NOMO-1 treated with DMSO at 0.1 percent for 48 hours (cell line): ENCODE measurements at regions not wholly inside any gene's neighbourhood (a gene's known extent, or its start where the extent isn't known, plus 50 kb on each side); places are given as distances from the start of the nearest gene placed in this dataset.
"Not testable (repeated sequence)": the region's sequence is repeated elsewhere in the genome, so short reads cannot be mapped to it uniquely, and the experiment has no call there.

Experiments used
- DNase-seq: peaks from one replicate; lab custom pipeline; 2025; ENCODE audit not compliant: unreplicated experiment; lab: John Stamatoyannopoulos, UW

GRCh38 chr4:184906480-184907097 lies 80.8 kb upstream of the ACSL1 start:
- DNase-seq: no peak

DNA sequence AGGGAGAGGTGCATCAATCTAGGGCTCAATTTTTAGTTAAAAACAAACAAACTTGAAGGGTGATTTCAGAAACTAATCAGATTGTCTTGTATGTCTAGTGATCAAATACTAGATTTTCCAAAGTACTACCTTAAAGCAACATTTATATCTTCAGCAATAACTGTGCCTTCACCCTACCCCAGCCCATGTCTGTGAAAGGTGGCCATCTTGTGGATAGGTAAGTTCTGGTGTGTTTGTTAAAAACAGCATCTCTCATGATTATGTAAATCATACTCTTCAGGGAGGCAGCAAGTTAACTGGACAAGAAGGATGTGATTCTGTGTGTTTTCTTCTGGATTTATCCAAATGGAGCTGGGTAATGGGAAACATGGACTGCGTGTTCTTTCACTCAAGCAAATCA lies 81.4 kb upstream of the ACSL1 start:
- DNase-seq: peak; percentile 15

DNA sequence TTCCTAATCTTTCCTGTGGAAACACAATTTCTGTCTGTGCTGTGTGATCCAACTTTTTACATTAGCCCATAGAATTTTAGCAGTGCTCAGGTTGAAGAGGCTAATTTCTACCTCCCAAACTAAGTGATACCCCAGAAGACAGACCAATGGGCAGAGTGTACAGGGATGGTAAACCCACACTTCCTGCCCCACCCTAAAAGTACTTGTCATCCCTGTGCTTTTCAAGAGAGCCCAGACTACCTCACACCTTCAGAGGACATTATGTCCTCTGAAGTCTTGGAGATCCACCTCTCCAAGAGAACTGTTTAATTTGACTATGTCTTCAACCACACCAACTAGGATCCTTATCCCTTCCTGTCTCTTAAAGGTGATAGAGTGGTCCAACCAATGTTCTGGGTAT lies 82.0 kb upstream of the ACSL1 start:
- DNase-seq: no peak

GRCh38 chr4:184911310-184911709 lies 85.5 kb upstream of the ACSL1 start:
- DNase-seq: no peak

GRCh38 chr4:184913356-184914143 lies 87.8 kb upstream of the ACSL1 start:
- no peak for DNase-seq

- DNase-seq: not testable (repeated sequence)
Measured at GRCh38 chr4:184918799-184919198, 93.0 kb upstream of the ACSL1 start.

- DNase-seq: no peak
Measured at GRCh38 chr4:184921456-184921855, 95.7 kb upstream of the ACSL1 start.

GRCh38 chr4:184922301-184922700 lies 96.0 kb upstream of the HELT start:
- no peak for DNase-seq

DNA sequence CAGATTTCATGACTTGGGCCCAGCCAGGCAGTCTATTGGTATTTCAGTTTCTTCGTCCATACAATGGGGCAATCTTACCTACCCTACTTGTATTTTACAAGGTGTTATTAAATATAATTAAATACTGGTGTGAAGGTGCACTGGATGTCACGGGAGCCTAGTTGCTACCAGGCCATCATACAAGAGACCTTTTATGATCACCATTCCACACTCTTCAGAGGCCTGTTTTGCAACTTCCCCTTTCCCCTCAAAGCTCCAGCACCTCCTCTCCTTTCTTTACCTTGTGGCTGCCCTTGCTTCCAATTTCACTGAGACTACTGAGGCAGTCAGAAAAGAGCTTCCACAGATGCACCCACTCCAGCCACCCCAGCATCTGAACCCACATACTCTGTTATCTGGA lies 93.8 kb upstream of the HELT start:
- peak; percentile 62 for DNase-seq

- DNase-seq: no peak
Measured at GRCh38 chr4:184929476-184929875, 88.8 kb upstream of the HELT start.

DNA sequence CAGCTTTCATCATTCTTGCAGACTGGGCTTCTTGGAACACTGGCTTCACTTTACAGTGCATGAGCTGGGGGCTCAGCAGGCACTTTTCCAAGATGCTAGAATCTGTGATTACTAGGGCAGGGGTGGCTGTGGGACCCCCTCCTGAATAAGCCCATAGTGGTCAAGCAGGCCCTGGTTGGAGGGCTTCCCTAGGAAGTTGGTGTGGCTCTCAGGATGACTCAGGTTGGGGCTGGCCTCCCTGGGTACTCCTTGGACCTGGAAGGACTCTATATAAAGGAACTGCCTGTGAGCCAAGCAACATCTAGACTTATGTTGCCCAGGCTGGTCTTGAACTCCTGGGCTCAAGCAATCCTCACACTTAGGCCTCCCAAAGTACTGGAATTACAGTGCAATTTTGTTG lies 88.3 kb upstream of the HELT start:
- DNase-seq: no peak

- DNase-seq: no peak
Measured at GRCh38 chr4:184932343-184932742, 85.9 kb upstream of the HELT start.

- no peak for DNase-seq
Measured at GRCh38 chr4:184933311-184933710, 85.0 kb upstream of the HELT start.

DNA sequence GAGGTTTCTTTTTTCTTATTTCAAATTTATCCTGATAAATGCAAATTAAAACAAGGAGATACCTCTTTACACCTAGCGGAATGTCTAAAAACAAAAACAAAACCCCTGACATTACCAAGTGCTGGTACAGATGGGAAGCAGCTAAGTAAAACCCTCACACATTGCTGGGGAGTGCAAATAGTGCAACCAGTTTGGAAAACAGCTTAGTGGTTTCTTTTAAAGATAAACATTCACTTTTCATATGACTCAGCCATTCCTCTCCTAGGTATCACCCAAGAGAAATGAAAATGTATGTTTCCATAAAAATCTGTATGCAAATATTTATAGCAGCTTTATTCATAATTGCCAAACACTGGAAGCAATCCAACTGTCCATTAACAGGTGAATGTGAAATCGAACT lies 84.1 kb upstream of the HELT start:
- no peak for DNase-seq

DNA sequence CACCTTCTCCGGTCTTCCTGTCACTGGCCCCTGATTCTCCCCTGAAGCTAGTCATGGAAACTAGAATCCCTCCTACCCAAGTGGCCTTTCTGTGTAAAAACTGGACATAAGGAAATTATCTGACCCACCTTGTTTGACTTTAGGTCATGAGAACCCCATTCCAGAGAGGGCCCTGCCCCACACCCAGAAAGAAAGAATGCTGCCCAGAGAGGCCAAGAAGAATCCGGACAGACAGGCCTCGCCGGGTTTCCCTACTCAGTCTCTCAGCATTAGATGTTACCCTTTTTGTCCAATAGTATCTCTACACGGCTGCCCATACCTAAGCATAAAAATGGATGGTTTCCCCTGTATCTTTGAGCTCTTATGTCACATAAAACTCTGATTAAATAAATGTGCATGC lies 83.3 kb upstream of the HELT start:
- DNase-seq: no peak

- no peak for DNase-seq
Measured at GRCh38 chr4:184936071-184936470, 82.2 kb upstream of the HELT start.

DNA sequence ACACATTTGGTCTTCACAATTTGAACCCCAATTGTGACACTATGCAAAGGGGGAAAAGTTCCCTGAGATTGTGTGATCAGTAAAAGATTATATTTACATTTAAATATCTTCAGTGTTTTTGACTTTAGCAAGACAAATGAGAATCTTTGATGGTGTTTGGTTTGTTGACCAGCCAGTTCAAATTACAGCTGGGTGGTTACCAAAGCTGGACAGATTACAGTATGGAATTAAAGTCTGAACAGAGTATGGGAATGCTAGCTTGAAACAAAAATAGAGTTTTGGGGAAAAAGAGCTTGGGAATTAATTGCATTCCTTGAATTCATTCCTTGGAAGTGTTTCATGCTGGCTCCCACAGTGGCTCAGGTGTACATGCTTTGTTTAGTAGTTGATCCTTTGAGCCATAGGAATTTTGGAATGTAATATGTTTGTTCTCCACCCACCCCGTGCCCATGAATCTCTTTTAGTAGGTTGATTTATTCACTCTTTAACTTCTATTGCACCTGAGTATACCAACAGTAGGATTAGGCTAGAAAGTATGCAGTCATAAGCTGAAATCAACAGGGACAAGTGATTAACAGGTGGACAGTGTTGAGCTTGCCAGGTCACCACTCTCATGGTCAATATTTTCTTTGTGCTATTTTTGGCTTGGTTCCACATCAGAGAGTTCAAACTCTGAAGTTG lies 81.1 kb upstream of the HELT start:
- DNase-seq: no peak

DNA sequence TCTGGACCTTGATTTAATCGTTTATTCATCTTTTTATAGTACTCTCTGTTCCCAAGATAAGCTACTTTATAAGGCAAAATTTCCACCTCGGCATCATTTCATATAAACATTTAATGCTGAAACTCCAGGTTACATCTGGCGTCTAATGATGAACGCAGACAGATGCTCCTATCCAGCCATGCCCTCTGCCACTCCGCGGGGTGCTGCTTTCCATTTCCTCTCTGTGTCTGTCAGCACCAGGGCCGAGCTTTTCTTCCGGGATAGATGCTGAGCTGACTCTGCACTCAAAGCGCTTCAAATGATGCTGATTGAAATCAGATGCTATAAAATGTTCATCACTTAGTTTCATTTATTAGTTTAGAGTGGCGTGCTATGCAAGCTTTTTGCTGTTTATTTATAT lies 80.5 kb upstream of the HELT start:
- no peak for DNase-seq

DNA sequence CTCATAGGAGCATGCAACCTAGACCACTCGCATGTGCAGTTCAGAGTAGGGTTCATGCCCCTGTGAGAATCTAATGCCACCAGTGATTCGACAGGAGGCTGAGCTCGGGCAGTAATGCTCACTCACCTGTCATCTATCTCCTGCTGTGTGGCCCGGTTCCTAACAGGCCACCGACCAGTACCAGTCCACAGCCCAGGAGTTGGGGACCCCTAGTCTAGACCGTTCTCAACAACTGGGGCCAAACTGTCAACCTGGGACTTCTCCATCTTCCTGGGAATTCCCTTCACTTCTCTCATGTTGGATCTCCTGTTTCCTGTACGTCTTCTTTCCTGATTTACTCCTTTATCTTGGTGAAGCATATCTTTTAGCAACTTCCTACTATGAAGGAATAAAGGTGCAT lies 79.4 kb upstream of the HELT start:
- no peak for DNase-seq

GRCh38 chr4:184939978-184940377 lies 78.3 kb upstream of the HELT start:
- DNase-seq: no peak

- no peak for DNase-seq
Measured at GRCh38 chr4:184940500-184940899, 77.8 kb upstream of the HELT start.

GRCh38 chr4:184941671-184942418 lies 76.4 kb upstream of the HELT start:
- no peak for DNase-seq
